ENCODE measurements at regions not wholly inside any gene's neighbourhood (a gene's known extent, or its start where the extent isn't known, plus 50 kb on each side); places are given as distances from the start of the nearest gene placed in this dataset.

GRCh38 chr7:155869784-155870076 is 57.5 kb upstream of the SHH start:
- TF ChIP-seq CTCF (conservative IDR thresholded peaks at IDR 0.05; ENCODE audit: low read depth, low read length) (no peak), EZH2 (IDR thresholded peaks at IDR 0.05; ENCODE audit: borderline replicate concordance, low read depth, low read length, poor library complexity, severe bottlenecking) (no peak)
